PC-9 (cell line): ENCODE measurements at regions not wholly inside any gene's neighbourhood (a gene's known extent, or its start where the extent isn't known, plus 50 kb on each side); places are given as distances from the start of the nearest gene placed in this dataset.

Experiments used
- EZH2 ChIP-seq: fragments of 200-600 bp; sonication (generic); IDR thresholded peaks from 2 replicates; pipeline ENCODE4 v1.8.0; 2017; ENCODE audit warnings: antibody characterized with exemption, low read depth
- TF ChIP-seq, protein P1 (sequence below): fragments of 200-600 bp; sonication (generic); conservative IDR thresholded peaks from 2 replicates; pipeline ENCODE4 v1.6.1; 2017; ENCODE audit warnings: mixed run types, antibody characterized with exemption, mild to moderate bottlenecking, moderate library complexity

DNA sequence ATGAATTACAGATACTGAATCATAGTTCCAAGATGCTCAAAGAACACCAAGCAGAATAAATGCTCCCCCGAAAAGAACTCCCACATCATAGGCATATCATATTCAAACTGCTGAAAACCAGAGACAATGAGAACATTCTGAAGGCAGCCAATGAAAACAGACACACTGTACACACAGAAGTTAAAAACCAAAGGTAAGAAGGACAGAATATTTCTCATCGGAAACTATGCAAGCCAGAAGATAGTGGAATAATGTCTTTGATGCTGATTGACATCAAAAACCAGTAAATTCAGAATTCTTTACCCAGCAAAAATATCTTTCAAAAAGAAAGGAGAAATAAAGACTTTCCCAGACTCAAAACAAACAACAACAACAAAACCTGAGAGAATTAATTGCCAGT is 73.8 kb upstream of the IRX5 start:
- TF ChIP-seq, protein P1, sequence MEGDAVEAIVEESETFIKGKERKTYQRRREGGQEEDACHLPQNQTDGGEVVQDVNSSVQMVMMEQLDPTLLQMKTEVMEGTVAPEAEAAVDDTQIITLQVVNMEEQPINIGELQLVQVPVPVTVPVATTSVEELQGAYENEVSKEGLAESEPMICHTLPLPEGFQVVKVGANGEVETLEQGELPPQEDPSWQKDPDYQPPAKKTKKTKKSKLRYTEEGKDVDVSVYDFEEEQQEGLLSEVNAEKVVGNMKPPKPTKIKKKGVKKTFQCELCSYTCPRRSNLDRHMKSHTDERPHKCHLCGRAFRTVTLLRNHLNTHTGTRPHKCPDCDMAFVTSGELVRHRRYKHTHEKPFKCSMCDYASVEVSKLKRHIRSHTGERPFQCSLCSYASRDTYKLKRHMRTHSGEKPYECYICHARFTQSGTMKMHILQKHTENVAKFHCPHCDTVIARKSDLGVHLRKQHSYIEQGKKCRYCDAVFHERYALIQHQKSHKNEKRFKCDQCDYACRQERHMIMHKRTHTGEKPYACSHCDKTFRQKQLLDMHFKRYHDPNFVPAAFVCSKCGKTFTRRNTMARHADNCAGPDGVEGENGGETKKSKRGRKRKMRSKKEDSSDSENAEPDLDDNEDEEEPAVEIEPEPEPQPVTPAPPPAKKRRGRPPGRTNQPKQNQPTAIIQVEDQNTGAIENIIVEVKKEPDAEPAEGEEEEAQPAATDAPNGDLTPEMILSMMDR = no peak
- TF ChIP-seq EZH2 = no peak
